GM18517 (cell line): ENCODE measurements at regions not wholly inside any gene's neighbourhood (a gene's known extent, or its start where the extent isn't known, plus 50 kb on each side); places are given as distances from the start of the nearest gene placed in this dataset.
"Not testable (repeated sequence)": the region's sequence is repeated elsewhere in the genome, so short reads cannot be mapped to it uniquely, and the experiment has no call there.

Experiments used
- ATAC-seq: cut with Tn5 transposase; IDR thresholded peaks from one replicate; pipeline ENCODE4 v1.9.1; 2021; ENCODE audit warnings: mild to moderate bottlenecking, moderate library complexity; ENCODE audit not compliant: unreplicated experiment

- no peak for ATAC-seq
Measured at GRCh38 chr5:136924490-136924889, 559.1 kb upstream of the TRPC7 start.

GRCh38 chr5:136910625-136911024, 545.3 kb upstream of the TRPC7 start:
- ATAC-seq = no peak

GRCh38 chr5:136909906-136910305, 544.6 kb upstream of the TRPC7 start:
- no peak for ATAC-seq

- ATAC-seq = no peak
Measured at GRCh38 chr5:136907371-136907770, 542.0 kb upstream of the TRPC7 start.

DNA sequence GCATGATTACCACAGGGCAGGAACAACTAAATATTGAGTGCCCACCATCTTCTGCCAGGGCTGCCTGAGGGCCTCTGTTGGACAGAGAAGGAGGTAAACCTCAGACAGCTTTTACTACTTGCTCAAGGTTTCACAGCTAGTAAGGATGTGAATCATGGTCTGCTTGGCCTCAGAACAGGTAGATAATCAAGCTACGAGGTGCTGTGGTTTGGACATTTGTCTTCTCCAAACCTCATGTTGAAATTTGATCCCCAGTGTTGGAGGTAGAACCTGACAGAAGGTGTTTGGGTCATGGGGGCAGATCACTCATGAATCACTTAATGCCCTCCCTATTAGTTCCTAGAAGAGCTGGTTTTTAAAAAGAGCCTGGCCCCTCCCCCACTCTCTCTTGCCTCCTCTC, 541.2 kb upstream of the TRPC7 start:
- ATAC-seq = no peak

- ATAC-seq = no peak
Measured at GRCh38 chr5:136905571-136905970, 540.2 kb upstream of the TRPC7 start.

- ATAC-seq = no peak
Measured at GRCh38 chr5:136894070-136894469, 528.7 kb upstream of the TRPC7 start.

DNA sequence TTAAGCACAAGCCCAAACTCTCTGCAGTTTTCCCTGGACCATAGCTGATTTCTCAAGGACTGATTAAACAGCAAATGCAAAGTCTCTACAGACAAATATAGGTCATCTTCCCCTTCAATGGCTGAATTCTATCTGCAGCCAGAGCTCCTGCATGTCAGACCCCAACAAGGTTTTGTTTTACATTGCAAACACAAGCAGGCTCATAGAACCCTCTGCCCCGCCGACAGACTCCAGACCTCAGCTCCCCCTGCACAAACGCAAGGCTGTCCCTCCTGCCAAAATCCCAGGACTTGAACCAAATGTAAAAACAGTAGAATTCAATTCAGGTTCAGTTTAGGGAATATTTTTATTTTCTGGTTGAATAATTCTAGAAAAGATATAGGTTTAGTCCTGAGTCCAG, 526.7 kb upstream of the TRPC7 start:
- no peak for ATAC-seq

DNA sequence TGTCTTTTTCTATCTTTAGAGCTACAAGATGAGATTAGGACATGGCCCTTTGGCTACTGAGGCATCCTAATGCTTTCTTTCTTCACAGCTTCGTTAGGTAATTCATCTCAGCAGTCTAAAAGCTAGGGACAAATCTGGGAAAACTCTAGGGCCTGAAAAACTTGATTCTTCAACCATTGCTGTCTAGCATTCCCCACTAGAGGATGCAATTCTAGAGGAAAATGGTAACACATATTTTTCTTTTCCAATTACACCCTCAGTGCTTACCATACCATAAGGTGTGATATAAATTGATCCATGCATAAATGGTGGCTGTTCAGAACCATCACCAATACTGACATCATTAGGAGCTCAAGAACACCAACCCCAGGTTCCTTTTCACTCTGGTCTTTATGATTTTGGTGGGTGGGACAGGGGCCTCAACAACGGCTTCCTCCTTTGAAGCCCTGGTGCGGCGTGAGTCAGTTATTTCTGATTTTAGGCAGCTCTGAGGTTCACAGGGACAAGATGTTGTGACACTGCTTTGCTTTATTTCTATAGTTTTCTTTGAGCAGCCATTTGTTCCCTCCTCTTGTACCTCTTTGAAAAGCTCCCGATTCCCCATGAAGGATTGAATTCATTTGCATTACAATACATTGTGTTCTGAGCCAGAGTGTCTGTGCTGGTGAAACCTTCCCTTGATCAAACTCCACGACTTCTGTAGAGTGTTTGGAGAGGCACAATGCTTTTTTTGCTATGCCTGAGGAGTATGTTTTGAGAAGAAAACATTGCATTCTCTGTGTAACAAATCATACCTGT, 526.0 kb upstream of the TRPC7 start:
- no peak for ATAC-seq

GRCh38 chr5:136890431-136891148, 525.2 kb upstream of the TRPC7 start:
- ATAC-seq = no peak

- no peak for ATAC-seq
Measured at GRCh38 chr5:136886608-136887007, 521.3 kb upstream of the TRPC7 start.

GRCh38 chr5:136864960-136865359, 499.6 kb upstream of the TRPC7 start:
- no peak for ATAC-seq

GRCh38 chr5:136856648-136857047, 491.3 kb upstream of the TRPC7 start:
- no peak for ATAC-seq

GRCh38 chr5:136853971-136854370, 488.6 kb upstream of the TRPC7 start:
- no peak for ATAC-seq

GRCh38 chr5:136840601-136841000, 475.3 kb upstream of the TRPC7 start:
- ATAC-seq = no peak

GRCh38 chr5:136836093-136836492, 470.7 kb upstream of the TRPC7 start:
- ATAC-seq = no peak

DNA sequence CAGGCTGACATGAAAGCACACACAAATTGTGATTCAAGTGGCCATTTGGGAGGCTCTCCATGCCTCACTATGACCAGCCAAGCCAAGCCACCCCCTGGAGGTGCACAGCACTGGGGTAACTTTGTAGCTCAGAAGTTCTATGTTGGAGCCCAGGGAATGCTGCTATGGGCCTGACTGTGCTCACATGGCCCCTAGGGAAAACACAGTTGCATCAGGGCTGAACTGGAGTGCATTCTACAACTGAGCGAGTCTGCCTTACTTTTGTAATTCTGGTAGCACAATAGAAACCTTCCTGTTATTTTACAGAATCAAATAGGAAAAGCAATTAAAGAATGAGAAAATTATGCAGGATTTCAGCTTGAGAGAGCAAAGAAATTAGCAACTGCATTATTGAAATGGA, 455.5 kb upstream of the TRPC7 start:
- no peak for ATAC-seq

GRCh38 chr5:136819526-136820302, 454.4 kb upstream of the TRPC7 start:
- ATAC-seq = no peak

GRCh38 chr5:136816327-136816726, 451.0 kb upstream of the TRPC7 start:
- ATAC-seq = no peak

- ATAC-seq = no peak
Measured at GRCh38 chr5:136814619-136815378, 449.5 kb upstream of the TRPC7 start.

DNA sequence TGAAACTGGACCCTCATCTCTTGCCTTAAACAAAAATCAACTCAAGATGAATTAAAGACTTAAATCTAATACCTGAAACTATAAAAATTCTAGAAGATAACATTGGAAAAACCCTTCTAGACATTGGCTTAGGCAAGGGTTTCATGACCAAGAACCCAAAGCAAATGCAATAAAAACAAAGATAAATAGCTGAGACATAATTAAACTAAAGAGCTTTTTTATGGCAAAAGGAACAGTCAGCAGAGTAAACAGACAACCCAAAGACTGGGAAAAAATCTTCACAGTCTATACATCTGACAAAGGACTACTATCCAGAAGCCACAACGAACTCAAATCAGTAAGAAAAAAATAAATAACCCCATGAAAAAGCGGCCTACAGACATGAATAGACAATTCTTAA, 446.9 kb upstream of the TRPC7 start:
- not testable (repeated sequence) for ATAC-seq
